ENCODE measurements at regions not wholly inside any gene's neighbourhood (a gene's known extent, or its start where the extent isn't known, plus 50 kb on each side); places are given as distances from the start of the nearest gene placed in this dataset.
"Not testable (repeated sequence)": the region's sequence is repeated elsewhere in the genome, so short reads cannot be mapped to it uniquely, and the experiment has no call there.

DNA sequence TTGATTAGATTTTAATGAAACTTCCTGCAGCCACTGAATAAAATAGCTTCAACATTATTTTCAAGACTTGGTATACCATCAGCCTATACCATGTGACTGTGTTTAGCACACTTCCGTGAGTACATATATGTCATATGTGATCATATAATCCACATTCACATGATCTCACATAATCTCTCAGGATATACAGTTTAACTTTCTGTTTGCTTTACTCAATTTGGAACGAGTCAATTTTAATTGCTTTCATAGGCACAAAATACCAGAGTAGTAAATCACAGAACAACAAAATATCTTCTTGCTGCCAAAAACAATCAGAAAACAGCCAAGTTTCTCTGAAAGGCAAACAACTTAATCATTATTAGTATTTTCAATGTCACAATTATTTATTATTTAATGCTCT lies 731.1 kb upstream of the DIAPH2 start:
- DNase-seq (ENCODE audit: extremely low read depth, low read depth, low spot score): no peak

DNA sequence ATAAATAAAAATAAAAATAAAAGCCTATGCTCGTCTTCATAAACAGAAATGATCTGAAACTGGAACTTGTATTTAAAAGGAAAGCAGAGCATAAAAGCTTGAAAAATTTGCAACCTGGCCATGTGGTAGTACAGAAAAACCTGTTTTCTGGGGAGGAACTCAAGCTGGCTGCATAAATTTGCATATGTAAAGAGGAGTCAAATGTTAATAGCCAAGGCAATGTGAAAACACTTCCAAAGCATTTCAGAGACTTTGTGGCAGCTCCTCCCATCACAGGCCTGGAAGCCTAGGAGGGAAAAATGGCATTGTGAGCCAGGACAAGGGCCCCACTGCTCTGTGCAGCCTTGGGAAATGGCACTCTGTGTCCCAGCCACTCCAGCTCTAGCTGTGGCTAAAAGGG lies 727.9 kb upstream of the DIAPH2 start:
- DNase-seq (ENCODE audit: extremely low read depth, low read depth, low spot score): no peak

DNA sequence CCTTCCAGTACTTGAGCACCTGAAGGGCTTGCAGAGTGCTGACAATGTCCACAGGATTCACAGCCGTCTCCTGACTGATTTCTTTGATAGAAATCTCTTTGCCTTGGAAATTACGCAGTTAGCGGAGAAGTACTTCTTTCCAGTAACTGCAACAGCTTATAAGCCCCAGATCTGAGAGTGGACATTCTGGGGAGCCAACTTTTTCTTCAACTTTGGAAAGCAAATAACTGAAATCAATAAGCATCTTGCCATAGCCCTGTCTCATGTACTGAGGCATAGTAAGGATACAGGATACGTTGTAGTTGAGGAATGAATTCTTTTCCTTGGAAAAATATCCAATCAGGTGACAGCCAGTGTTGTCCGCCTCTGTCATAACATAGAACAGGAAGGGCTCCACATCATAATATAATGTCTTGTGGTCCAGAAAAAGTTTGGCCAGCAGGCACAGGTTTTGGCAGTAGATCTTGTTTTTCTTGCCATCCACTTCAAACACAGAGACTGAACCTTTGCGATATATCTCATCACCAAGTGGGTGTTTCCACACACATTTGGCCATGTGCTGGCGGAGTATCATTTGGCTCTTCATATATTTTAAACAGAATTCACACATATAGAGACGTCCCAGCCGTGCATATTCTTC lies 711.1 kb upstream of the DIAPH2 start:
- not testable (repeated sequence) for DNase-seq (ENCODE audit: extremely low read depth, low read depth, low spot score)

DNA sequence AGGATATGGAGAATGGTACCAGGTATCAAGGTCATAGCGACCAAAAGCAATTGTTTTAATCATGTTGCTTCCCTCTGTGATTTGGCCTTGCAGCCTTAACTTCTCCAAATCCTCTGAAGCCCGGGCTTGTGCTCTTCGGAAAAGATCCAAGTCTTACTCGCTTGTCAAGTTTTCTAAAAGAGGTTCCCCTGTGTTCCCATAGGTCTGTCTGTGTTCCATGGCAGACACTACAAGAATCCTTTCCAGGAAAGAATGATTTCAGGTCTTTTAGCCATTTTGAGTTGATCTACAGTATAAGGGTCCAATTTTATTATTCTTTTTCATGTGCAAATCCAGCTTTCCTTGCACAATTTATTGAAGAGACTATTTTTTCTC lies 710.6 kb upstream of the DIAPH2 start:
- DNase-seq (ENCODE audit: extremely low read depth, low read depth, low spot score): no peak

DNA sequence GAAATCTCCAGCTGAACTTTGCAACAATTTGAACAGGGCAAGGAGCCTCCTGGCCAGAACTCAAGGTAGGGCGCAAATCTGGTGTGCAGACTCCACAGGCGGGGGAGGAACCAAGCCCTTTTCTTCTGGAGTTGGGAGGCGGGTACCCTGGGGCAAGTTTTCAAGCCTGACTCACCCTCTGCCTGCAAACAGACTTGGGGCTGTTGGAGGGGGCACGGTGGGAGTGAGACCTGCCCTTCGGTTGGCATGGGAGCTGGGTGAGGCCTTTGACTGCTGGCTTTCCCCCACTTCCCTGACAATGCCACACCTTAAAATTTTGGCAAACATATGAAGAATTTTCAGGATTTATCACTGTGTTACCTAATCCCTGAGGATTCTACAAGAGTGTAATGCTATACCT lies 709.8 kb upstream of the DIAPH2 start:
- no peak for DNase-seq (ENCODE audit: extremely low read depth, low read depth, low spot score)

DNA sequence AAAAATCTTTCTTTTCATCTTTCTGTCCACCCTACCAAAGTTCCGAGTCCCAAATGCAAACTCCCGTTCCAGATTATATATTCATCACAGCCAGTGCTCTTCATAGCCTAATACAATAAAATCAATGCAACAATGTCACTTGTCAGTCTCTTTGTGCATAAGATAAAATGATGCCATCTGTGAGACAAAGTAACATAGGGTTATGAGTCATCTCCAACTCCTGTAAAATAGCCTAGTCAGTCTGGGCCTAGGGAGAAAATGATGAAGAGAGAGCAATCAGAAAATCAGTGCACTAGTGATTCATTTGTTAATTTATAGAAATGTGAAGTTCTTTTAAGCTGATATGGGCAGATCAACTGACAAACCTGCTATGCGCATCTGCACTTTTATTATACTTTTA lies 689.1 kb upstream of the DIAPH2 start:
- no peak for DNase-seq (ENCODE audit: extremely low read depth, low read depth, low spot score)

DNA sequence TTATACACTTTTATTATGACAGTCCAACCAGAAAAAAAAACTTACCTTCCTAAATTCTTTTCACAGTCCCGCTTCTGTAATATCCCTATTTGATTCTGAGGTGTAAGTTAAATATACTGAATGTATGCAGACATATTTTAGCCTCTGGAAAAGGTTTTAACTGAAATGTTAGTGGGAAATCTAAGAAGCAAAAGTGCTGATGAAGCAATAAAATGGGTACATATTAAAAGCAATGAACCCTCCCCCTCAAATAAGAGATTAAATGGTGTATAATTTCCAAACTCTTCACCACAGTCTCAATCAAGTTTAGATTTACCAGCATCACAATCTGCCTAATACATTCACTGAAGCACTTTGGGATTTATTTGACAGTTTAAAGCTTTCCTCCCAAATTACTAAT lies 688.3 kb upstream of the DIAPH2 start:
- DNase-seq (ENCODE audit: extremely low read depth, low read depth, low spot score): no peak

DNA sequence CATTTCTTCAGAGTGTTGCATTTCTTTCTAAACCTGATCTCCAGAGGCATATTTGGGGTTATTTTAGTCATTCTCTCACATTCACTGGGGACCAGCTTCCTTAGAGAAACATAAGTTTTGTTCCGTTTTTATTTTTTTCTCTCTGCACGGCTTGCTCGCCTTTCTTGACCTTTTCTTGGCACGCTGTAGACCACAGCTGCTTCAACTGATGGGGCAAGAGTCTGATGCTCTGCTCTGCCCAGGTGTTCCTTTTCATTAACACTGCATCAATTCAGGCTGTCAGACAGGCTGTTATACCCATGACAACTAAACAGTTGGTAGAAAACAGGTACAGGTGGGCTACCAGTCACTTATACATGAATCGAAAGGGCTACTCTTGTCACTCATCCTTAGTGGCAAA lies 682.2 kb upstream of the DIAPH2 start:
- no peak for DNase-seq (ENCODE audit: extremely low read depth, low read depth, low spot score)

DNA sequence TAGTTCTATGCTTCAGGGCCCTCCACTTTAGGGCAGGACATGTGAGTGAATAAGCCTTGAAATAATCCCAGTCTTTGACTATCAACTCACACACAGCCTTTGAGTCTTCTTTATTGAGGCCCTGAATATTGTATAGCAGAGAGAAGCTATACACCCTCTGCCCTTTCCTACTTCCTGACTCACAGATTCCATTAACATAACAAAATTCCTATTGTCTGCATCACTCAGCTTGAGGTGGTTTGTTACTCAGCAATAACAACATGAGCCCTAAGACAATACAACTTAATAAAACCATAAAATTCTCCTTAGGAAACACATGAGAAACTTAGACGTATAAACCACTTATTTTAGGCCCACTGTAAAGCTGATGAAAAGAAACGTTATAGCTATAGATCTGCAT lies 680.3 kb upstream of the DIAPH2 start:
- DNase-seq (ENCODE audit: extremely low read depth, low read depth, low spot score): peak; percentile 16

DNA sequence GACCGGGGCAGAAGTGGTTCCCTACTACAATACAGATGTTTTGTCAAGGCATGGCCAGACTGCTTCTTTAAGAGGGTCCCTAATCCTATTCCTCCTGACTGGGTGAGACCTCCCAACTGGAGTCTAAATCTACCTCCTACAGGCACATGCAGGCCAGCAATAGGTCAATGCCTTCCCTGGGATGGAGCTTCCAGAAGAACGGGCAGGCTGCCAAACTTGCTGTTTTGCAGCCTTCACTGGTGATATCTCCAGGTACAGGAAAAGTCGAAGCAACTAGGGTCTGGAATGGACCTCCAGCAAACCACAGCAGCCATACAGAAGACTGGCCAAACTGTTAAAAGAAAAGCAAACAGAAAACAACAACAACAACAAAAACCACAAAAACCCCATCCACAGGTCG lies 678.4 kb upstream of the DIAPH2 start:
- DNase-seq (ENCODE audit: extremely low read depth, low read depth, low spot score): no peak

DNA sequence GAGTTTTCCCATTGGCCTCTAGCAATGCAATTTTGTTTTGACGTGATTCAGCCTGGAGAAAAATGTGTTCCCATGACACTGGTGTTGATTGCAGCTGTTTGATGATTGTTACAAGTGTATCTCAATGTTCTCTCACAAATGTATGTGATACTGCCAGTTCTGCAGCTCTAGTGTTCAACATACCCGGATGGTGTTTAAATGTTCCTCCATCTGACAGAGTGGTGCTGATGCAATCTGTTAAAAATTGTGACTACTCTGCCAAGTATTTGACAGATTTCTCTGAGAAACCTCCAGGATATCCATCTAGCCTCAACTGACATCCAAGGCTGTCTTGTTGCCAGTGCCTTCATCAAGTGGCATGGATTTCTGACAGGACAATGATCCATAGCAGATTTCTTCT lies 657.2 kb upstream of the DIAPH2 start:
- no peak for DNase-seq (ENCODE audit: extremely low read depth, low read depth, low spot score)

DNA sequence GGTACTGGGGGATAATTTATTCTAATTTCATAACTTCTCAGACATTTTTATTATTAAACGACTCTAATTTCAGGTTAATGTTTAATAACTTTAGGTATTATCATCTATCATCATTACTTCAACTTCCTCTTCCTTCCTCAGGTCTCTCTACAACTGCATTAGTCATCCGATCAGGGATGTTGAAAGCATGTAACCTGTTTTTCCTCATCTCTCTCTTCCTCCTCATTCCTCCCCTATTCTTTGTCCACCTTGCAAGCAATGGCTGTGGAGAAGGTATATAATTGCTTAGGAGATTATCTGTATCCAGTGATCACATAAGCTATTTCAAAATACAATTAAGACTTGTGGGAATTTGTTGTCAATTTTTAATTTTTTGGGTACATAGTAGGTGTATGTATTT lies 632.6 kb upstream of the DIAPH2 start:
- DNase-seq (ENCODE audit: extremely low read depth, low read depth, low spot score): no peak

DNA sequence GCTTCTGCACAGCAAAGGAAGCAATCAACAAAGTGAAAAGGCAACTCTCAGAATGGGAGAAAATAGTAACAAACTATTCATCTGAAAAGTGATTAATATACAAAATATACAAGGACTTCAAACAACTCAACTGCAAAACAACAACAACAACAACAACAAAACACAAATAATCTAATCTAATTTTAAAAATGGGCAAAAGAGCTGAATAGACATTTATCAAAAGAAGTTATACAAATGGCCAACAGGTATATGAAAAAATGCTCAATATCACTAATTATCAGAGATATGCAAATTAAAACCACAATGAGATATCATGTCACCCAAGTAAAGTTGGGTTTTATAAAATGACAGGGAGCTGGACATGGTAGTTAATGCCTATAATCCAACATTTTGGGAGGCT lies 602.8 kb upstream of the DIAPH2 start:
- no peak for DNase-seq (ENCODE audit: extremely low read depth, low read depth, low spot score)

DNA sequence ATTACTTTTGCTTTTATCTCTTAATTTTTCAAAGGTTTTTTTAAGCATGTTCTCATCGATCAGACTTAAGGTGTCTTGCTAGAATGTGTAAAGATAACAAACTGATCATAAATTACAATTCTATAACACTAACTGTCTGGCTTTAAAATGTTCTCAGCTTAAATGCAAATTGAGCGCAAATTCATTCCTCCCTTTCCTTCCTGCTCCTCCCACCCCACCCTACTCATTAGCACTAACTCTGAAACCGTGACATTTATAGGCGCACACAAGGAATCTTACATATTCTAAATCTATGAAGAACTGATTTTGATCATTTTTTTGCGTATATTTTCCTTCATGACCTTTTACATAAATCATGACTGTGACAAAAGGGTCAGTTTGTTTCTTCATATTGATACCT lies 590.0 kb upstream of the DIAPH2 start:
- no peak for DNase-seq (ENCODE audit: extremely low read depth, low read depth, low spot score)

DNA sequence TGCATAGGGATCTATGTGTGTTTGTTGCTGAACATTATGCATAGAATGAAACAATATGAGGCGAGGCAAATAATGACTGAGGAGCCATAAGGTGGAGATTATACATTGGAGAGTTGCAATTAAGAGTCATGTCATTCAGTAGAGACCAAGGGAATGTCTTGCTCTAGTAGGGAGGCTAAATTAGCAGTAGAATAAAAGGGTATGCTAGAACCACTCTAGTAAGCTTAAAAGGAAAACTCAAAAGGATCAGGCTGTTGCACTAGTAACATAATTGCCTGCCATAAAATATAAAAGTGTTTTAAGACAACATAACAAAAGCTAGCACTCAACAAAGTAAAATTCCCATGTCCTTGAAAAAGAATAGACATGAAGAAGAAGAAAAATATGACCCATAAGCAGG lies 586.2 kb upstream of the DIAPH2 start:
- DNase-seq (ENCODE audit: extremely low read depth, low read depth, low spot score): no peak

DNA sequence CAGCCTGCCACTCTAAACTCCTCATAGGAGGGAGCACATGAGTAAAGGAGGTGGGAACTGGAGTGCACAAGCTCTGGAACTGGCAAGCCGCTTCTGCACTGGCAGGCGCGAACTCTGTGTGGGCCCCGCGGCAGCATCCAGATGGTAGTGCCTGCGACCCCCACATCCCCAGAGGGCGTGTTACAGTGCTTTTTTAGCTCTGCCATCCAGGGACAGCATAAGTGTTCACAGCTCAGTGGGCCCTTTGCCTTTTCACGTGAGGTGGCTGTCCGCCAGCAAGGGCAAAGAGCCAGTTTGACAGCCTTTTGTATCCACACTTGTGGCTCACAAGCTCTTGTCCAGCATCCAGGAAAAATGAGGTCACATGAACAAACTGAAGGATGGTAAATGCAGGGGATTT lies 581.6 kb upstream of the DIAPH2 start:
- no peak for DNase-seq (ENCODE audit: extremely low read depth, low read depth, low spot score)

DNA sequence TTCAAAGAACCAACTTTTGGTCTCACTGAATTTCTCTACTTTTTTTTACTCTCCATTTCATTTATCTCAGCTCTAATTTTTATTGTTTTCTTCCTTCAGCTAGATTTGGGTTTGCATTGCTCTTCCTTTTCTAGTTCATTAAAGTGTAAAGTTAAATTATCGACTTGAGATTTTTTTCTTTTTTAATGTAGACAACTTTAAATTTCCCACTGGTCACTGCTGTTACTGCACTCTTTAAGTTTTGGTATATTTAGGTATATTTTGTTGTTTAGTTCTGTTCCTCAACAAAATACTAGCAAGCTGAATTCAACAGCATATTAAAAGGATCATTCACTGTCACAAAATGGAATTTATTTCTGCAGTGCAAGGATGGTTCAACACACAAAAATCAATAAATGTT lies 572.0 kb upstream of the DIAPH2 start:
- DNase-seq (ENCODE audit: extremely low read depth, low read depth, low spot score): no peak

DNA sequence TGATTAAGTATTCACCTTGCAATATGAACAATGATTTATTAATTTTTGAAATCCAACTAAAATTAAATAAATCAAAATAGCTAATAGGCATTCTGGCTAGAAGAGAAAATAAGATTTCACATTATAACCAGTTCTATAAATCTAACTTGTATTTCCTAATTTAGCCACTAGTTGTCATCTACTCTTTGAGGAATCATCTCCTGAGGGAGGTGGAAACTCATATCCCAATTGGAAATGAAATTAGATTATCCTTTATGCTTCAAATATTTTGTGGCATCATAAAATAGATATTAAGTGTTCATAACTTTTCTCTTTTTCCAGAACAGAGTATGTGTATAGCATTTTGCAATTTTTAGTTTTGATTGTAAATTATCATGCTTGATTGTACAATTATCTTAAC lies 558.5 kb upstream of the DIAPH2 start:
- DNase-seq (ENCODE audit: extremely low read depth, low read depth, low spot score): no peak

DNA sequence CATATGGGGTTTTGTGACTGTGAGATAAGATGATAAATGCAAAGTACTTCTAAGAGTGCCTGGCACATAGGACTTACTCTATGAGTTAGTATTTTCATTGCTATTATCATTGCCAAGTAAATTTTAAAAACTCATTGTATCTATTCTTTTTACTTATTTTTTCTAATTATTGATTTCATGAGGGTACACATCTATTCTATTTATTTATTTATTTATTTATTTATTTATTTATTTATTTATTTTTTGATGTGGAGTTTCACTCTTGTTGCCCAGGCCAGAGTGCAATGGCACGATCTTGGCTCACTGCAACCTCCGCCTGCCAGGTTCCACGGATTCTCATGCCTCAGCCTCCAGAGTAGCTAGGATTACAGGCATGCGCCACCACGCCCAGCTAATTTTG lies 556.6 kb upstream of the DIAPH2 start:
- not testable (repeated sequence) for DNase-seq (ENCODE audit: extremely low read depth, low read depth, low spot score)

DNA sequence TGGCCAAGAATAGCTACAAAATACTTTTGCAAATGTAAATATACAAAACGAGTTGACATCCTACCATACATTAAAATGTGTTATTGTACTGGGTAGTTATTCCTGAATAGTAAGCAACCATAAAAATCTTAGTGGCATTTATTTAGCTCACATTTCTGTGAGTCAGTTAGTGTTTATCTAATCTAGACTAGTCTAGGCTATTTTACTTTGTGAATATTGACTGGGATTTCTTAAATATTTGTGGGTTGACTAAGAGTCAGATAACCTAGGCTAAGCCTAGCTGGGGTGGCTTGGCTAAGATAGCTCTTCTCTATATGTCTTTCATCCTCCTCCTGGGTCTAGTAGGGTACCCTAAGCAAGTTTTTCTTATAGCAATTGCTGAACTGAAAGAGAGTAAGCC lies 543.8 kb upstream of the DIAPH2 start:
- DNase-seq (ENCODE audit: extremely low read depth, low read depth, low spot score): no peak

DNA sequence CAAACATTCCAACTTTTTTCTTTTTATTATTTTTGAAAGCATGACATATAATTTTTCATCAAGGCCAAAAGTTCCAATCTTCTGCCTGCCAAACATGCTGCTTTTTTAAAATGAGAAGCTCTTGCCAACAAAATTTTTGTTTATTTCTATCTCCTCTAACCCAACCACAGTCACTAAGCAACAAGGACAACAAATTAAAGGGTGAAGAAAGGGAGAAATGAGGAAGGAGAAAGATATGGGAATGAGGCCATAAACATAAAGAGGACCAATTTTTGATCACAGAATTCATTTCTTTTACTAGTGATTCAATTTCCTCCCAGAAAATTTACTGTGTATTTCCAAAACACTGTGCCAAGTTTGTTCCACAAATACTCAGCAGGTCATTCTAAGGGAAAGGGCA lies 537.0 kb upstream of the DIAPH2 start:
- DNase-seq (ENCODE audit: extremely low read depth, low read depth, low spot score): no peak

DNA sequence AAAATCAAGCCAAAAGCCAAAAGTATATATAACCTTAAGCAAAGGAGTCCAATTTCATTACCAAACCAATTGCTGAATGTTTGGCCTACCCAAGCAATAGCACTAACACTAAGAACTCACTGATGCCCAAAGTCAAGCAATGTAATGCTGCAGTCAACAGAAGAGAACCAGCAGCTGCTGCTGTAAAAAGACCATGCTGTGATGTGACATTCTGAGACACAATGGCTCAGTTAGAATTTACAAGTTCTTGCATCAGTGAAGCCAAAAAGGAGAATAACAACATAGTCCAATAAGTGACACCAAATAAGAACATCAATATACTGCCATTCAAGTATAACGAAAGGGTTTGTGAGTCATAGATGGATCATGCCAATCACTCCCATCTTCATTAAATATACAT lies 514.0 kb upstream of the DIAPH2 start:
- DNase-seq (ENCODE audit: extremely low read depth, low read depth, low spot score): no peak

DNA sequence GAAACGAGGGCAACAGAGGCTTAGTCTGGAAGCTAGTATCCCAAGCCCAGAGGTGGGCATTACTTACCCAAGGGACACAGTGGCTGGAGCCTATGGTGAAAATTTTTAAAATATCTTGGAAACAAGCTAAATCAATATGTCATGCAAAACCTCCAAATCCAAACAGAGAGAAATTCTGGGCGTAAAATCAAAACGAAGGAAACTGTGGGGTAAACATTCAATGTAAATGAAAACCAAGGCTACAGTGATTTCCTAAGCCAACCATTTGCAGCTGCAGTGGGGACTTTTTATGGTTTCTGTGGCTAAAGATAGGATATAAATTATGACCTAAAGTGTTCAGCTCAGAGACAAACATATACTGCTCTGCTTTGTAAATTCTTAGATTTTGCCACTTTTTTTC lies 507.7 kb upstream of the DIAPH2 start:
- no peak for DNase-seq (ENCODE audit: extremely low read depth, low read depth, low spot score)

DNA sequence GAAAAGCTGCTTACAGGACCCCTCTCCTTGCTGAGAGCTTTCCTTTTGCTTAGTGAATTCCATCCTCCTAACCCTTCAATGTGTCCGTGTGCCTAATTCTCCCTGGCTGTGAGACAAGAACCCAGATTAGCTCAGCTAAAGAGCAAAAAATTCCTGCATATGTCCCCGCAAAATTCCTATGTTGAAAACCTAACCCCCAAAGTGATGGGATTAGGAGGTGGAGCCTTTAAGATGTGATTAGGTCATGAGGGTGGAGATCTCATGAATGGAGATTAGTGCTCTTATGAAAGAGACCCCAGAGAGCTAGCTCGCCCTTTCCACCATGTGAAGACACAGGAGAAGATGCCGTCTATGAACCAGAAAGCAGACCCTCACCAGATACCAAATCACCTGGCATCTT lies 503.0 kb upstream of the DIAPH2 start:
- DNase-seq (ENCODE audit: extremely low read depth, low read depth, low spot score): no peak
